ENCODE measurements at regions not wholly inside any gene's neighbourhood (a gene's known extent, or its start where the extent isn't known, plus 50 kb on each side); places are given as distances from the start of the nearest gene placed in this dataset.

GRCh38 chr11:130637566-130637965, 189.1 kb downstream of the ADAMTS15 start:
- Histone ChIP-seq H3K9ac (ENCODE audit: low read depth, low read length) (no peak overlapping the region), H3K27me3 (ENCODE audit: insufficient read depth, low read length, poor library complexity) (peaks cover 6% of the 10 kb centered on the region), H3K79me2 (ENCODE audit: insufficient read depth, low read length) (no peaks in the 10 kb centered on the region), H4K20me1 (ENCODE audit: insufficient read depth, low read length) (no peaks in the 10 kb centered on the region), H3K4me3 (ENCODE audit: low read depth in 1 of 2, low read length in 2 of 2) (no peak overlapping the region), H3K36me3 (ENCODE audit: insufficient read depth, low read length) (no peaks in the 10 kb centered on the region), H3K27ac (ENCODE audit: low read length) (no peak overlapping the region), H3K9me3 (ENCODE audit: insufficient read depth, low read length, severe bottlenecking) (no peaks in the 10 kb centered on the region), H3K4me2 (ENCODE audit: insufficient read depth, low read length) (no peak overlapping the region), H3K4me1 (ENCODE audit: insufficient read depth, low read length) (no peaks in the 10 kb centered on the region), H2AFZ (ENCODE audit: low read depth, low read length) (no peak overlapping the region)
- DNase-seq = no peak
- no peak for ATAC-seq (ENCODE audit: insufficient read depth, low read depth)
- no peak for TF ChIP-seq CTCF (IDR thresholded peaks at IDR 0.05; ENCODE audit: borderline replicate concordance, extremely low read depth, low read length, poor library complexity, severe bottlenecking)
- TF ChIP-seq EZH2 (IDR thresholded peaks at IDR 0.05; ENCODE audit: borderline replicate concordance, low read depth, low read length, severe bottlenecking) = no peak

GRCh38 chr11:130638033-130638432, 189.6 kb downstream of the ADAMTS15 start:
- ATAC-seq (ENCODE audit: insufficient read depth, low read depth) = no peak
- Histone ChIP-seq H3K36me3 (ENCODE audit: insufficient read depth, low read length) (no peaks in the 10 kb centered on the region), H3K9ac (ENCODE audit: low read depth, low read length) (no peak overlapping the region), H3K27ac (ENCODE audit: low read length) (no peak overlapping the region), H3K4me1 (ENCODE audit: insufficient read depth, low read length) (no peaks in the 10 kb centered on the region), H3K4me2 (ENCODE audit: insufficient read depth, low read length) (no peak overlapping the region), H3K4me3 (ENCODE audit: low read depth in 1 of 2, low read length in 2 of 2) (no peak overlapping the region), H3K9me3 (ENCODE audit: insufficient read depth, low read length, severe bottlenecking) (no peaks in the 10 kb centered on the region), H2AFZ (ENCODE audit: low read depth, low read length) (no peak overlapping the region), H3K79me2 (ENCODE audit: insufficient read depth, low read length) (no peaks in the 10 kb centered on the region), H4K20me1 (ENCODE audit: insufficient read depth, low read length) (no peaks in the 10 kb centered on the region), H3K27me3 (ENCODE audit: insufficient read depth, low read length, poor library complexity) (peaks cover 6% of the 10 kb centered on the region)
- no peak for DNase-seq
- TF ChIP-seq EZH2 (IDR thresholded peaks at IDR 0.05; ENCODE audit: borderline replicate concordance, low read depth, low read length, severe bottlenecking) = no peak
- TF ChIP-seq CTCF (IDR thresholded peaks at IDR 0.05; ENCODE audit: borderline replicate concordance, extremely low read depth, low read length, poor library complexity, severe bottlenecking) = no peak

- Histone ChIP-seq H2AFZ (ENCODE audit: low read depth, low read length) (no peak overlapping the region), H3K4me1 (ENCODE audit: insufficient read depth, low read length) (no peaks in the 10 kb centered on the region)
These were observed 190.2 kb downstream of the ADAMTS15 start for GRCh38 chr11:130638624-130639023.

More at GRCh38 chr11:130638624-130639023, 190.2 kb downstream of the ADAMTS15 start:
- H3K27ac ChIP-seq (ENCODE audit: low read length) = no peak overlapping the region
- H3K79me2 ChIP-seq (ENCODE audit: insufficient read depth, low read length) = no peaks in the 10 kb centered on the region
- DNase-seq (no peak), ATAC-seq (ENCODE audit: insufficient read depth, low read depth) (no peak)
- no peaks in the 10 kb centered on the region for H4K20me1 ChIP-seq (ENCODE audit: insufficient read depth, low read length)
- no peaks in the 10 kb centered on the region for H3K9me3 ChIP-seq (ENCODE audit: insufficient read depth, low read length, severe bottlenecking)
- no peaks in the 10 kb centered on the region for H3K36me3 ChIP-seq (ENCODE audit: insufficient read depth, low read length)
- TF ChIP-seq CTCF (IDR thresholded peaks at IDR 0.05; ENCODE audit: borderline replicate concordance, extremely low read depth, low read length, poor library complexity, severe bottlenecking) = no peak
- TF ChIP-seq EZH2 (IDR thresholded peaks at IDR 0.05; ENCODE audit: borderline replicate concordance, low read depth, low read length, severe bottlenecking) = no peak
- no peak overlapping the region for H3K4me3 ChIP-seq (ENCODE audit: low read depth in 1 of 2, low read length in 2 of 2)
- H3K4me2 ChIP-seq (ENCODE audit: insufficient read depth, low read length) = no peak overlapping the region
- peaks cover 6% of the 10 kb centered on the region for H3K27me3 ChIP-seq (ENCODE audit: insufficient read depth, low read length, poor library complexity)
- no peak overlapping the region for H3K9ac ChIP-seq (ENCODE audit: low read depth, low read length)
